HG03280 (cell line): ENCODE measurements at regions not wholly inside any gene's neighbourhood (a gene's known extent, or its start where the extent isn't known, plus 50 kb on each side); places are given as distances from the start of the nearest gene placed in this dataset.
"Not testable (repeated sequence)": the region's sequence is repeated elsewhere in the genome, so short reads cannot be mapped to it uniquely, and the experiment has no call there.

ENCODE experiments used
- ATAC-seq: cut with Tn5 transposase; IDR thresholded peaks from one replicate; pipeline ENCODE4 v1.9.1; 2021; ENCODE audit warnings: mild to moderate bottlenecking, moderate library complexity; ENCODE audit not compliant: unreplicated experiment

- no peak for ATAC-seq
These were observed 50.6 kb upstream of the C1QTNF9B start for GRCh38 chr13:23947893-23948292.

DNA sequence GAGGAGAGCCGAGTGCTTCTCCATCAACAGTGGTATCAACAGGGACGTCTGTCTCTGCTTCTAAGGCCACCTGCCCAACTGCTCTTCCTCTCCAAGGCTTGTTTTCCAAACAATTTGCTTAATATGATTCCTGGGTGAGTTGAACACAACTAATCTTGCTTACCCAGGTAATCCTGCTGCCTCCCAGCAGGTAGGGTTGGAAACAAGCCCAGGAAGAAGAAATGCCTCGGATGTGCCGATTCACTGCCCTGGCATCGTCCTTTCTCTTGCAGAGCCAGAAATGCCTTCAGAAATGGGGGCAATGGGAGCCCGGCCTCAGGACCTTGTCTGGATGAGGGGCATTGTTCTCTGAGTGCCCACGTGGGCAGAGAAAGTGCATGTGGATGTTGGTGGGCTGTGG, 51.9 kb upstream of the C1QTNF9B start:
- no peak for ATAC-seq

- no peak for ATAC-seq
These were observed 52.4 kb upstream of the C1QTNF9B start for GRCh38 chr13:23949736-23950135.

DNA sequence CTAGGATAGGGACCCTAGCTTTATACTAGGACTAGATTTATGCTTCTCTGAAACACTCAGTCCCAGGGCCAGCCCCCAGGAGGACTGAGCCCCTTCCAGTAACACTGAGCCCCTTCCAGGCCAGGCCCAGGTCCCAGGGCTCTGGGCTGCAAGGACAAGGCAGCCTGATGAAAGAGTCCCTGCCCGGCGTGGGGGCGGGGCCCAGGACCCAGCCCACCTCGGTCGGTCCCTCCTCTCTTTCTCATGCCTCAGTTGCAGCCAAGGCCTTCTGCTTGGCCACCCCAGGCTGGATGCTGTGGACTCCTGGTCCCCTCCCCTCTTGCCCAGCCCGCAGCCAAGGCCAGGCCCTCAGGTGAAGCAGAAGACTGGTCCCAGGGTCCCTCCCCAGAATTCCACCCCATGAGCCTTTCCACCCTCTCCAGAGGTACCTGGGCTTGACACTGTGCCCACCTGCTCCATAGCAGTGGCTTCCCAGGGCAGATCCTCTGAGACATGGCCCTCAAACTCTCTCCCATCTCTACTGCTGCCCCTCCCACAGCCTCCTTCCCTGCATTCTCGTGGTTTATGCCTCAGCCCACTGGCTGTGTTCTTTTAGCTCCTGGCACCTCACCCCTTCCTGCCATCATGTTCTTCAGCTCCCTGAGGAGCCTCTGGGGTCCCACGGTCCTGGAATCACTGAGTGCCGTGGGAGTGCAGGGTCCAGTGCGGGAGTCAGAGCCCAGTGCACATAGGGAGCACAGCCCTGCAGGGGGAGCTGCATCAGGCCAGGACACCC, 53.6 kb upstream of the C1QTNF9B start:
- no peak for ATAC-seq

DNA sequence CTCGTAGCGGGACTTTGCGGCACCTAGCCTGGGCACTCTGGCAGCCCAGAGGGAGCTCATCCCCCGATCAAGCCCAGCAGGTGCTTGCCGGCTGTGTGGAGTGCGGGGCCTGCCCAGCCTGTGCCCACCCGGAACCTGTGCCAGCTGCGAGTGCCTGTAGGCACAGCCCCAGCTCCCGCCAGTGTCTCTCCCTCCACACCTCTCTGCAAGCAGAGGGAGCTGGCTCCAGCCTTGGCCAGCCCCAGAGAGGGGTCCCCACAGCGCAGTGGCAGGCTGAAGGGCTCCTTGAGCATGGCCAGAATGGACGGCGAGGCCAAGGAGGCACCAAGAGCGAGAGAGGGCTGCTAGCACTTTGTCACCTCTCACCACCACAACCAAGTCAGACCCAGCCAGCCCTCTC, 55.5 kb upstream of the C1QTNF9B start:
- no peak for ATAC-seq

DNA sequence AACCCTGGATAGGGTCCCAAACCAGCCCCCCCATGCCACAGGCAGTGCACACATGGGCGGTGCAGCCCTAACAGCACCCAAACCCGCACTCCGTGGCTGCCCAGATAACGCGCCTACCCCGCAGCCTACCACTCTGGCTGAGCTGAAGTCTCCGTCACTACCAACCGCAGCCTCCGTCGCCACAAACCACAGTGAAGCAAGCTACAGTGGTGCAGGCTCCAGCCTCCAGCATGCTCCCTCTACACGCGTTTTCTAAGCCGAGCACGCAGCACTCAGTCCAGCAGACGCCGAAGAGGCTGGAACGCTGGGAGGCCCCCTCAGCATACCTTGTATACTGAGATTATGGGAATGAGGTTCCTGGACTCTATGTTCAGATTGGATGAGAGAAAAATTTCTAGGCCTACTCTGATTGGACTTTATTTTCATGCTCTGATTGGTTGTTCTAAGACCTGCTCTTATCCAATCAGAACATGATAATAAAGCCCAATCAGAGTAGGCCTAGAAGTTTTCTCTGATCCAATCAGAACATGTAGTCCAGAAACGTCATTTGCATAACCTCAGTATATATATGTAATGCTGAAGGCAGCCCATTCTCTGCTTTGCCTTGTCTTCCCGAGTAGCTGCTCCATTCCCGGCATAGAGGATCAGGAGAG, 56.7 kb upstream of the C1QTNF9B start:
- ATAC-seq = no peak

DNA sequence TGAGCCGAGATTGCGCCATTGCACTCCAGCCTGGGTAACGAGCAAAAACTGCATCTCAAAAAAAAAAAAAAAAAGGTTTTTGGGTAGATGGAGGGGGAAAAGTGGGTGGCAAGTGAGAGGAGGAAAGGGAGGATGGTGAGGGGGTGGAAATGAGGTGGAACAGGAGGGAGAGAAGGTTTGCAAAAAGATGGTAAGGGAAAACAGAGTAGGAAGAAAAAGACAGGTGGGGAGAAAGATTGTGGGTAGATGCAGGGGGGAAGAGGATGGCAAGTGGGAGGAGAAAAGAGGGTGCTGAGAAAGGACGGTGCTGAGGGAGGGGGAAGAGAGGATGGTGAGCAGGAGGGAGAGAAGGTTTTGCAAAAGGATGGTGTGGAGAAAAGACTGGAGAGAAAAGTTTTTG, 57.8 kb upstream of the C1QTNF9B start:
- ATAC-seq = no peak

- ATAC-seq = no peak
These were observed 58.8 kb upstream of the C1QTNF9B start for GRCh38 chr13:23956106-23956505.

GRCh38 chr13:23957981-23958380, 60.7 kb upstream of the C1QTNF9B start:
- ATAC-seq = no peak

DNA sequence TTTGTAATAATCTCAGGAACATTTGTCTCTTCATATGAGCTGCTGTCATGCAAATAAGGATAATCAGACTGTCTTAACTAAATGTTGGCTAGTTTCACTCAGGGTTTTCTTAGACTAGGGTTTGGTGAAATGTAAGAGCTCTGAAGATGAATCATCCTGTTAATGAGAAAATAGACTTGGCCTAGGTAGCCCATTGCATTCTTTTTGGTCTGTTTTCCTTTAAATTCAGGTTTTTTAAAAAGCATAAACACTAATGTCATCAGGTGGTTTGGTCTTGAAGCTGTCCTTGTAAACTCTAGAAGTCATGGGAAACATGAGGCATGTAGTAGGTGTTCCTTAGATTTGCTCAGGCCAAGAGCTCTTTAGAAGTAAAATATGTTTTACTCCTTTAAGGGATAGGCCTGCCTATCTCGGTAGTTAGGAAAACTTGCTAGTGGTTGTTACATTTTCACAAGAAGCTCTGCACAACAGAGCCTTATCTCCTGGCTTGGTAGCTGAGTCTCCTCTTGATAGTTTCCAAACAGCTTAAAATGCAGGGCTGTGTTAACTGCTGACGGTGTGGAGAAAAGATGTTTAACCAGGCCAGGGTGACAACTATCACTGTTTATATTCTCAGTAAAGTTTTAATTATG, 62.0 kb upstream of the C1QTNF9B start:
- ATAC-seq = no peak

- no peak for ATAC-seq
These were observed 63.4 kb upstream of the C1QTNF9B start for GRCh38 chr13:23960566-23961156.

DNA sequence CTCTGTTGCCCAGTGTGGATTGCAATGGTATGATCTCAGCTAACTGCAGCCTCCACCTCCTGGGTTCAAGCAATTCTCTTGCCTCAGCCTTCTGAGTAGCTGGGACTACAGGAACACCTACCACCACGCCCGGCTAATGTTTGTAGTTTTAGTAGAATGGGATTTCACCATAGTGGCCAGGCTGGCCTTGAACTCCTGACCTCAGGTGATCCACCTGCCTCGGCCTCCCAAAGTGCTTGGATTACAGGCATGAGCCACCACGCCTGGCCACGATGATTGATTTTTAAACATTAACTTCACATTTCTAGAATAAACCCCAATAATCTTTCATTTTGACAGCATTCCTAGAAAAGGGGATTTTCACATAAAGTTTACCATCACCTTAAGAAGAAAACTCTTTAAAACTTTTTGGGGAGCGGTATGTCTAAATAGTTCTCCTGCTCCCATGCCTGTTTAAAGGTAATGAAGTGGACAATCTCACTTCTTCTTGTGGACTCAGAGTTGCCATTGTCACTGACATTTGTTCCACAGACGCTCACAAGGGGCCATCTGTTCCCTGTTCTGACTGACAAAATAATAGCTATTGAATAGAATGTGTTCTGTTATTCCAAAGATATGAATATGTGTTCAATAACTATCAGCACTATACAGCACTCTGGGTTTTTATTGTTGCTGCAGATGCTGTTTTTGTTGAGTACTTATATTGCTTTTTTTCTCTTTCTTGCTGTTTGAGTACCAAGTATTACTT, 66.1 kb upstream of the C1QTNF9B start:
- ATAC-seq = no peak

DNA sequence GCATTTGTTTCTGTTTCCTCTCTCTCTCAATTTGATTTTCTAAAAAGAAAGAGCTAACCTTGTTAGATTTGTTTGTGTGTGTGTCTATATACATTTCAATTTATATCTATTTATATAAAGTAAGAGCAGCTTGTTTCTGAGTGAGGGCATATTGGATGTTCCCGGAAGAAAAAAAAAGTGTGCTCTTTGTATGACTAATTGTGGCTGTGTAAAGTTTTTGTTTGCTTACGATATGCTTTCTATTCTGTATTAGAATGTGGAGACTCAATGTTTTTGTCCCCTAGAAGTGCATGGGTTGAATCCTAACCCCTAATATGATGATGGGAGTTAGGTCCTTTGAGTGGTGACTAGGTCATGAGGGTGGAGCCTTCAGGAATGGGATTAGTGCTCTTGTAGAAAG, 66.6 kb upstream of the C1QTNF9B start:
- ATAC-seq = no peak

DNA sequence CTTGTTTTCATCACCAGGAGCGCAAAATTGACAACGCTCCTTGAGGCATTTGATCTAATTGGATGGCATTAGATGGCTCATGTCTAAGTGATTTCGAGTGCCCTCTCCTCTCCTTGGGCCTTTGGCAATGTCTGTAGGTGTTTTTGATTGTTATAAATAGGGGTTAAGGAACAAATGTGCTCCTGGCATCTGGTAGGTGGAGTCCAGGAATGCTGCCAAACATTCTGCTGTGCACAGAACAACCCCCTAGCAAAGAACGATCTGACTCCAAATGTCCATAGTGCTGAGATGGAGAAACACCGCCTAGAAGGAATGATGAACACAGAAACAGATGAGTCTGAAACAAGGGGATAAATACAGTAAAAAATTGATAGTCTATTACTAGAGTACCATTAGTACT, 68.0 kb upstream of the C1QTNF9B start:
- ATAC-seq = no peak

DNA sequence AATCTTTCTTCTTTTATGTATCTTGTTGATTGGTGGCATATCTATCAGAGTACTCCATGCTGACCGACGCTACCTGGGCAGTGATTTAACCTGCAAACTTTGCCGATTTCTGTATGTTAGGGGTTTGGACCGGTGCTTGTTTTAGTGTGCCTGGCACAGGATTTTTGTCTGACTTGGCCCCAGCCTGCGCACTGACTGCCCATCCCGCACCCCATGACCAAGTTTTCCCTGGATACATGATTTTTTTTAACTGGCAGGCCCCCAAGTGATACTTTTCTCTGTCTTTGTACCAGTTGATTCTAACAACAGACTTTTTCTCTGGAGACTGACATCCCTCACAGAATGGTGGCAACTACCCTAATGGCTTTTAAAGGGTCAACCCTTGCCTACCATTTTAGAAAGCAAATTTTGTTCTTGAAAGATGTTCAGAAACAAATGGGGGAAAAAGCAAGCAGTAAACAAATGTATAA, 69.0 kb upstream of the C1QTNF9B start:
- no peak for ATAC-seq

- peak; percentile 58 for ATAC-seq
These were observed 69.7 kb upstream of the C1QTNF9B start for GRCh38 chr13:23966691-23967615.

DNA sequence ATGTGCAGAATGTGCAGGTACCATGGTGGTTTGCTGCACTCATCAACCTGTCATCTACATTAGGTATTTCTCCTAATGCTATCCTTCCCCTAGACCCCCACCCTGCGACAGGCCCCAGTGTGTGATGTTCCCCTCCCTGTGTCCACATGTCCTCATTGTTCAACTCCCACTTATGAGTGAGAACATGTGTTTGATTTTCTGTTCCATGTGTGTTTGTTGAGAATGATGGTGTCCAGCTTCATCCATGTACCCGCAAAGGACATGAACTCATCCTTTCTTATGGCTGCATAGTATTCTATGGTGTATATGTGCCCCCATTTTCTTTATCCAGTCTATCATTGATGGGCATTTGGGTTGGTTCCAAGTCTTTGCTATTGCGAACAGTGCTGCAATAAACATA, 70.5 kb upstream of the C1QTNF9B start:
- ATAC-seq = not testable (repeated sequence)

GRCh38 chr13:23969647-23970046, 72.3 kb upstream of the C1QTNF9B start:
- no peak for ATAC-seq

DNA sequence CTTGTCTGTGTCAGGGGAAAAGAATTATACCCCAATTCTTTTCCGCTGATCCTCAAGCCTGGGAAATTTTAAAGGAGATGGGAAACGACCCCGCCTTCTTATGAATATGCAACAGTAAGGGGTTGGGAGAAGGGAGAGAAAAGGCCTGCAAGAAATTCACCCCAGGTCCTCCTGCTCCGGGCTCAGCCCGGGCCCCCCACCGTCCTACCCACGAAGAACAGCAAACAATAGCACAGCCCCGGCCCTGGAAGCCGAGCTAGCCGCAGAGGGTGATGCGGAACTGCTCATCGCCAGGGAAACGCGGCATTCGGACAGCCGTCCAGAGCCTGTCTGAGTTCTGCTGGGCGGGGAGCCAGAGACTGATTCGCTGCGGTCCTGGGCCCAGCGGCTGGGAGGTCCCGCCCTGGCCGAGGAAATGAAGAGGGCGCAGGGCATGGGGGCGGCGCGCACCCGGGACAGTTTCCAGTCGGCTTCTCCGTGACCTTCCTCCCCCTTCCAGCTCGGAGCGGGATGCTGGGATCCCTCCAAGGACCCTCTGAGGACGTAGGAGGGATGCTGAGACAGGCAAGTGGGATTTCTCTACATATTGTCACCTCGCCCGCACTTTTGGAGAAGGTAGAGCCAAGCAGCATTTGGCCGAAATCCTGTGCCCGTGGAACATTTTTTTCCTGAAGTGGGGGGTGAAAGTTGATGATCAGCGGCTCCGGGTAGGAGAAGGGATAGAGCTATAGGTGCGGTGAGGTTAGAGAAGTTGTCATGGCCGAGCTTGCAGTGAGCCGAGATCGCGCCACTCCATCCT, 82.3 kb upstream of the C1QTNF9B start:
- ATAC-seq = peak; percentile 70
